Testis (tissue), 2 donors: ENCODE measurements at regions not wholly inside any gene's neighbourhood (a gene's known extent, or its start where the extent isn't known, plus 50 kb on each side); places are given as distances from the start of the nearest gene placed in this dataset.
"Not testable (repeated sequence)": the region's sequence is repeated elsewhere in the genome, so short reads cannot be mapped to it uniquely, and the experiment has no call there.

Source experiments
- DNase-seq: peaks from one replicate; pipeline ENCODE4 v3.0.0-alpha.2; 2019
- H3K27ac ChIP-seq, 2 donors: fragments of 200-600 bp; sonication (generic); one replicate each; pipeline ENCODE4 v1.5.1; 2019
- H3K27me3 ChIP-seq: fragments of 200-600 bp; sonication (generic); one replicate; pipeline ENCODE4 v1.5.1; 2019
- H3K36me3 ChIP-seq: fragments of 200-600 bp; sonication (generic); one replicate; pipeline ENCODE4 v1.5.1; 2017; ENCODE audit warnings: low read depth; ENCODE audit errors: missing control alignments
- H3K4me1 ChIP-seq: fragments of 200-600 bp; sonication (generic); one replicate; pipeline ENCODE4 v1.5.1; 2019
- H3K4me3 ChIP-seq, 2 donors: fragments of 200-600 bp; sonication (generic); one replicate each; pipeline ENCODE4 v1.5.1; 2017 to 2019
- H3K9me3 ChIP-seq: fragments of 200-600 bp; sonication (generic); one replicate; pipeline ENCODE4 v1.5.1; 2017
- CTCF ChIP-seq, 3 experiments: fragments of 450-650 bp in 2 of 3; fragments of 200-600 bp in 1 of 3; sonication (generic) in 1 of 3; IDR thresholded peaks; one replicate each; pipeline ENCODE4 v1.5.1; 2016 to 2019; ENCODE audit warnings: antibody characterized with exemption in 3 of 3, mild to moderate bottlenecking in 2 of 3, moderate library complexity in 1 of 3
- POLR2A ChIP-seq: fragments of 450-650 bp; IDR thresholded peaks from one replicate; pipeline ENCODE4 v1.6.1; 2017; ENCODE audit warnings: antibody characterized with exemption, mild to moderate bottlenecking, moderate library complexity
- WGBS, 2 donors: methylation state at CpG; one replicate each; pipeline ENCODE4 v1.1.5; 2018; 5-methylcytosine and 5-hydroxymethylcytosine counted together
- intact Hi-C: fragments of 100-400 bp; cut with DNase I; formaldehyde crosslinking; loops from one replicate; pipeline ENCODE4 v1.15.1; 2023; ENCODE audit warnings: low total_unique reads

GRCh38 chr22:27252282-27253049, 549.1 kb downstream of the MN1 start:
- H3K36me3 ChIP-seq: no peaks in the 10 kb centered on the region
- no peaks in the 10 kb centered on the region for H3K27me3 ChIP-seq
- no peak overlapping the region for H3K4me3 ChIP-seq
- DNase-seq: no peak
- TF ChIP-seq CTCF (IDR thresholded peaks at IDR 0.05) (no peak), POLR2A (no peak)
- H3K4me1 ChIP-seq: peaks cover 16% of the 10 kb centered on the region
- no peak overlapping the region for H3K27ac ChIP-seq
- WGBS, 2 donors: 89 to 95% methylated on average over 9 of the region's 9 CpGs
- H3K9me3 ChIP-seq: no peaks in the 10 kb centered on the region
- intact Hi-C loops: no loop called here

- Histone ChIP-seq H3K27ac (no peak overlapping the region), H3K4me3 (no peak overlapping the region), H3K9me3 (no peaks in the 10 kb centered on the region), H3K36me3 (no peaks in the 10 kb centered on the region), H3K4me1 (peaks cover 8% of the 10 kb centered on the region), H3K27me3 (no peaks in the 10 kb centered on the region)
- DNase-seq: no peak
- WGBS, 2 donors: 82% methylated on average over 9 of the region's 9 CpGs
- intact Hi-C loops: no loop called here
- no peak for TF ChIP-seq POLR2A
- no peak for TF ChIP-seq CTCF (IDR thresholded peaks at IDR 0.05)
Measured at GRCh38 chr22:27253108-27253902, 548.3 kb downstream of the MN1 start.

- DNase-seq, H3K9me3 ChIP-seq, H3K27me3 ChIP-seq, H3K36me3 ChIP-seq, H3K27ac ChIP-seq, H3K4me3 ChIP-seq, H3K4me1 ChIP-seq, intact Hi-C loops: not testable (repeated sequence)
- 67 to 81% methylated on average over 5 of the region's 5 CpGs for WGBS, 2 donors
Measured at GRCh38 chr22:27254063-27254462, 547.5 kb downstream of the MN1 start.

GRCh38 chr22:27255580-27255979, 546.0 kb downstream of the MN1 start:
- intact Hi-C loops: no loop called here
- TF ChIP-seq POLR2A: no peak
- TF ChIP-seq CTCF (IDR thresholded peaks at IDR 0.05): no peak
- Histone ChIP-seq H3K27ac (no peak overlapping the region), H3K4me3 (no peak overlapping the region), H3K36me3 (no peaks in the 10 kb centered on the region), H3K27me3 (no peaks in the 10 kb centered on the region), H3K9me3 (no peaks in the 10 kb centered on the region), H3K4me1 (no peaks in the 10 kb centered on the region)
- WGBS, 2 donors: 77 to 78% methylated on average over 3 of the region's 3 CpGs
- DNase-seq: no peak

GRCh38 chr22:27257987-27258386, 543.6 kb downstream of the MN1 start:
- DNase-seq: no peak
- Histone ChIP-seq H3K4me1 (no peaks in the 10 kb centered on the region), H3K36me3 (no peaks in the 10 kb centered on the region), H3K27me3 (no peaks in the 10 kb centered on the region), H3K4me3 (no peak overlapping the region), H3K9me3 (no peaks in the 10 kb centered on the region), H3K27ac (no peak overlapping the region)
- 81 to 88% methylated on average over 5 of the region's 5 CpGs for WGBS, 2 donors
- TF ChIP-seq CTCF (IDR thresholded peaks at IDR 0.05) (no peak), POLR2A (no peak)
- intact Hi-C loops: no loop called here
